Lower leg skin (tissue), 4 donors: ENCODE measurements at regions not wholly inside any gene's neighbourhood (a gene's known extent, or its start where the extent isn't known, plus 50 kb on each side); places are given as distances from the start of the nearest gene placed in this dataset.

Experiments used
- DNase-seq, 2 donors: peaks; one replicate each; pipeline ENCODE4 v3.0.0-alpha.2; 2019; ENCODE audit warnings: low spot score in 2 of 2
- H3K4me3 ChIP-seq: fragments of 200-600 bp; sonication (generic); 2 replicates; pipeline ENCODE4 v1.5.1; 2017; ENCODE audit warnings: mild to moderate bottlenecking, low read depth; ENCODE audit not compliant: poor library complexity, severe bottlenecking
- POLR2A ChIP-seq, 2 donors: fragments of 450-650 bp; IDR thresholded peaks; one replicate each; pipeline ENCODE4 v1.6.1; 2016 to 2017; ENCODE audit warnings: antibody characterized with exemption in 2 of 2, mild to moderate bottlenecking in 1 of 2, moderate library complexity in 1 of 2
- WGBS, 2 donors: methylation state at CpG; one replicate each; pipeline ENCODE4 v1.1.5; 2018; 5-methylcytosine and 5-hydroxymethylcytosine counted together
- intact Hi-C: fragments of 100-400 bp; cut with DNase I; formaldehyde crosslinking; loops from one replicate; pipeline ENCODE4 v1.15.0; 2023; ENCODE audit warnings: low total_unique reads
- TF ChIP-seq, protein P1 (sequence below), 3 donors: fragments of 450-650 bp; IDR thresholded peaks; one replicate each; pipeline ENCODE4 v1.5.1; 2016; ENCODE audit warnings: antibody characterized with exemption in 3 of 3, mild to moderate bottlenecking in 3 of 3, moderate library complexity in 2 of 3

- no peak overlapping the region for H3K4me3 ChIP-seq
- 95 to 96% methylated on average over 8 of the region's 8 CpGs for WGBS, 2 donors
- TF ChIP-seq POLR2A (IDR thresholded peaks at IDR 0.05): no peak
- TF ChIP-seq, protein P1, sequence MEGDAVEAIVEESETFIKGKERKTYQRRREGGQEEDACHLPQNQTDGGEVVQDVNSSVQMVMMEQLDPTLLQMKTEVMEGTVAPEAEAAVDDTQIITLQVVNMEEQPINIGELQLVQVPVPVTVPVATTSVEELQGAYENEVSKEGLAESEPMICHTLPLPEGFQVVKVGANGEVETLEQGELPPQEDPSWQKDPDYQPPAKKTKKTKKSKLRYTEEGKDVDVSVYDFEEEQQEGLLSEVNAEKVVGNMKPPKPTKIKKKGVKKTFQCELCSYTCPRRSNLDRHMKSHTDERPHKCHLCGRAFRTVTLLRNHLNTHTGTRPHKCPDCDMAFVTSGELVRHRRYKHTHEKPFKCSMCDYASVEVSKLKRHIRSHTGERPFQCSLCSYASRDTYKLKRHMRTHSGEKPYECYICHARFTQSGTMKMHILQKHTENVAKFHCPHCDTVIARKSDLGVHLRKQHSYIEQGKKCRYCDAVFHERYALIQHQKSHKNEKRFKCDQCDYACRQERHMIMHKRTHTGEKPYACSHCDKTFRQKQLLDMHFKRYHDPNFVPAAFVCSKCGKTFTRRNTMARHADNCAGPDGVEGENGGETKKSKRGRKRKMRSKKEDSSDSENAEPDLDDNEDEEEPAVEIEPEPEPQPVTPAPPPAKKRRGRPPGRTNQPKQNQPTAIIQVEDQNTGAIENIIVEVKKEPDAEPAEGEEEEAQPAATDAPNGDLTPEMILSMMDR (IDR thresholded peaks at IDR 0.05): no peak
- DNase-seq: no peak
- intact Hi-C loops: no loop called here
Observed at GRCh38 chr6:138568997-138569396, 69.7 kb upstream of the NHSL1 start.

DNA sequence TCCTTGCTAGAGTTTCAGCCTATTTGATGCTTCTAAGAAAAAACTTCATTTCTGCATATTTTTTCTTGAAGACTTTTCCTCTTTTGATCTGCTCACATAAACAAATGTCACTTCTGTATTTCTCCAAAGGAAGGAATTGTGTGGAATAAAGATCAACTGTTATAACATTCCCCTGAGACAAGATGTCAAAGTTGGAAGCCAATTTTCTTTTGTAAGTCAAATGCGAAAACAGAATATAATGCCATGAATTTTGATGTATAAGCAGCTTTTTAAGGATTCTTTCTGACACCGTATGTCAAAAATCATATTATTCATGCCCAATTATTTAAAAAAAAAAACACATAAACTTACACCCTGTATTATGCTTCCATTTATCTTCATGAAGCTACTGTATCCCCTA, 70.3 kb upstream of the NHSL1 start:
- intact Hi-C loops: no loop called here
- DNase-seq: no peak
- 89 to 93% methylated on average over 2 of the region's 2 CpGs for WGBS, 2 donors
- H3K4me3 ChIP-seq: no peak overlapping the region
- no peak for TF ChIP-seq POLR2A (IDR thresholded peaks at IDR 0.05)
- TF ChIP-seq, protein P1 (IDR thresholded peaks at IDR 0.05): no peak

- TF ChIP-seq, protein P1 (IDR thresholded peaks at IDR 0.05): no peak
- no peak for TF ChIP-seq POLR2A (IDR thresholded peaks at IDR 0.05)
- H3K4me3 ChIP-seq: no peak overlapping the region
- DNase-seq: no peak
- WGBS, 2 donors: 88 to 89% methylated on average over 7 of the region's 7 CpGs
- intact Hi-C loops: no loop called here
Observed at GRCh38 chr6:138569970-138570724, 70.9 kb upstream of the NHSL1 start.

DNA sequence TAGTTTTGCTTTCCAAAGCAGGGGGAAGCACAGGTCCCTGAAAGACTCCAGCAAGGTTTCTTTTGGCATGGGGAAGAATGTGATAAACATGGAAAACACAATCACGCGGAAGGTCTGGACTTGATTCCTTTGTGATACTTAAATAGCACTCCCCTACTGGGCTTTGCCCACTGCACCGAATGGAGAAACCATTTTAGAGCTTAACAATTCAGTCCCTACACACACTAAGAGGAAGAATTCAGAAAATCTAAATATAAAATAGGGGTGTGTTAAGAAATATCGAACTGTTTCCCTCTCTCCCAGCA, 71.4 kb upstream of the NHSL1 start:
- no peak overlapping the region for H3K4me3 ChIP-seq
- TF ChIP-seq, protein P1 (IDR thresholded peaks at IDR 0.05): no peak
- TF ChIP-seq POLR2A (IDR thresholded peaks at IDR 0.05): no peak
- intact Hi-C loops: no loop called here
- no peak for DNase-seq
- WGBS, 2 donors: 77 to 82% methylated on average over 4 of the region's 4 CpGs

DNA sequence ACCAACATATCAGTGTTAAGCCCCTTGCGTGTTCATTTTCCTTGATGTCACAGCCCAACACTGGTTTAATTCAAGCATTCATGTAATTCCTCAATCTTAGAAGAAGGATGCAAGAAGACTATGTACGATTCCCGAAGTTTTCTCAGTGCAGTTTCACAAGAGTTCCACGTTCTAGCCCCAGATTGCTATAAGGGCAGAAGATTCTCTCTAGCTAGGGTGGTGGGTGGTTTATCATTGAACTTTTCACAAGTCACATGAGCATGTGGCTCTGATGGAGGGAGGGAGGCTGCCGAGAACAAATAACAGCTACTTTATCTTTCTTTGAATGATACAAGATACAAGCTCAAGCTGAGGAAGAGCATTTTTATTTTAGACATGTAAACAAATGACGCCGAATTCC, 71.9 kb upstream of the NHSL1 start:
- no peak overlapping the region for H3K4me3 ChIP-seq
- no peak for DNase-seq
- TF ChIP-seq, protein P1 (IDR thresholded peaks at IDR 0.05): no peak
- TF ChIP-seq POLR2A (IDR thresholded peaks at IDR 0.05): no peak
- intact Hi-C loops: no loop called here
- 75 to 79% methylated on average over 7 of the region's 7 CpGs for WGBS, 2 donors

DNA sequence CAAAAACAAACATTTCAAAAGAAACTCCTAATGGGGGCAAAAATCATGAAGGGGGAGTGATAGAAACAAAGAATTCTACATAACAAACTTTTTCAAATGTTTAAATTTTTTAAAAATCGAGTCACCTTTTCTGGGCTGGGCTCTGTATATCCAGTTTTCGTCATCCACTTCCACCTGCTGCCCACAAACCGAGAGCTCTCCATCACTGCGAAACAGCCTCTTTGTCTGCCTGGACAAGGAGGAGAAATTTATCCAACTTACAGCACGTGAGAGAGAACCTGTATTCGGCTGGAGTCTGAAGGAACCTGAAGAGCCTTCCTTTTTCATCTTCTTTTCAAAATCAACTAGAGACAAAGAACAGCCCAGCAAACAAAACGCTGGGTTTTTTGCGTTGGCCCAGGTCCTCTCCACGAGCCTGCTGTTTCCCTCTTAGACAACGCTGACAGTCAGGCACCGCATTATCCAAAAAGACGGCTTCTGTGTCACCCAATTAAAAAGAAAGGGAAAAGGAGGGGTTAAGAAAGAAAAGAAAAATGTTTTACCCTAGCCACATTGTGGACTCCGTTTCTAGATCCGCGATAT, 72.4 kb upstream of the NHSL1 start:
- no peak overlapping the region for H3K4me3 ChIP-seq
- TF ChIP-seq, protein P1 (IDR thresholded peaks at IDR 0.05): no peak
- no peak for TF ChIP-seq POLR2A (IDR thresholded peaks at IDR 0.05)
- intact Hi-C loops: no loop called here
- 23 to 25% methylated on average over 15 of the region's 15 CpGs for WGBS, 2 donors
- no peak for DNase-seq
